ENCODE measurements at regions not wholly inside any gene's neighbourhood (a gene's known extent, or its start where the extent isn't known, plus 50 kb on each side); places are given as distances from the start of the nearest gene placed in this dataset.

- in situ Hi-C loops (cut with HindIII; ENCODE audit: low pct_unique_long_range_greater_than_20kb, low sequenced_read_pairs) (no loop called here), intact Hi-C loops (cut with micrococcal nuclease; ENCODE audit: unreplicated experiment) (no loop called here)
- Histone ChIP-seq H3K4me1 (ENCODE audit: control insufficient read depth, insufficient read depth, low read length) (no peaks in the 10 kb centered on the region), H3K27ac (ENCODE audit: low read length) (no peak overlapping the region), H3K9me3 (ENCODE audit: control insufficient read depth, insufficient read depth, low read depth, low read length) (no peaks in the 10 kb centered on the region), H3K4me3 (ENCODE audit: low read depth in 2 of 2, low read length in 2 of 2) (no peak overlapping the region), H3K36me3 (ENCODE audit: control insufficient read depth, insufficient read depth, low read length) (no peaks in the 10 kb centered on the region), H3K27me3 (ENCODE audit: control insufficient read depth, insufficient read depth, low read length) (no peaks in the 10 kb centered on the region)
- no peak for ATAC-seq
- BruUV-seq (replicated peaks): no TSS peak
- CTCF ChIA-PET: no interaction called here
- no peak for DNase-seq (ENCODE audit: low read depth, low spot score)
- POLR2A ChIA-PET: no interaction called here
- TF ChIP-seq, protein P1, sequence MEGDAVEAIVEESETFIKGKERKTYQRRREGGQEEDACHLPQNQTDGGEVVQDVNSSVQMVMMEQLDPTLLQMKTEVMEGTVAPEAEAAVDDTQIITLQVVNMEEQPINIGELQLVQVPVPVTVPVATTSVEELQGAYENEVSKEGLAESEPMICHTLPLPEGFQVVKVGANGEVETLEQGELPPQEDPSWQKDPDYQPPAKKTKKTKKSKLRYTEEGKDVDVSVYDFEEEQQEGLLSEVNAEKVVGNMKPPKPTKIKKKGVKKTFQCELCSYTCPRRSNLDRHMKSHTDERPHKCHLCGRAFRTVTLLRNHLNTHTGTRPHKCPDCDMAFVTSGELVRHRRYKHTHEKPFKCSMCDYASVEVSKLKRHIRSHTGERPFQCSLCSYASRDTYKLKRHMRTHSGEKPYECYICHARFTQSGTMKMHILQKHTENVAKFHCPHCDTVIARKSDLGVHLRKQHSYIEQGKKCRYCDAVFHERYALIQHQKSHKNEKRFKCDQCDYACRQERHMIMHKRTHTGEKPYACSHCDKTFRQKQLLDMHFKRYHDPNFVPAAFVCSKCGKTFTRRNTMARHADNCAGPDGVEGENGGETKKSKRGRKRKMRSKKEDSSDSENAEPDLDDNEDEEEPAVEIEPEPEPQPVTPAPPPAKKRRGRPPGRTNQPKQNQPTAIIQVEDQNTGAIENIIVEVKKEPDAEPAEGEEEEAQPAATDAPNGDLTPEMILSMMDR (IDR thresholded peaks at IDR 0.05): no peak
- TF ChIP-seq POLR2AphosphoS5 (IDR thresholded peaks at IDR 0.05; ENCODE audit: low read depth, low read length): no peak
- TF ChIP-seq TCF7L2 (IDR thresholded peaks at IDR 0.05; ENCODE audit: low read depth, low read length): no peak
- no peak for TF ChIP-seq SIN3A (IDR thresholded peaks at IDR 0.05; ENCODE audit: borderline replicate concordance, insufficient read depth, low read depth, low read length)
These were observed 135.2 kb upstream of the BCL6 start for GRCh38 chr3:187880441-187880840.

- H3K27ac ChIP-seq (ENCODE audit: low read length): no peak overlapping the region
- no TSS peak for BruUV-seq (replicated peaks)
- no peaks in the 10 kb centered on the region for H3K36me3 ChIP-seq (ENCODE audit: control insufficient read depth, insufficient read depth, low read length)
- TF ChIP-seq TCF7L2 (IDR thresholded peaks at IDR 0.05; ENCODE audit: low read depth, low read length): no peak
- no peak for TF ChIP-seq SIN3A (IDR thresholded peaks at IDR 0.05; ENCODE audit: borderline replicate concordance, insufficient read depth, low read depth, low read length)
- no peak for TF ChIP-seq POLR2AphosphoS5 (IDR thresholded peaks at IDR 0.05; ENCODE audit: low read depth, low read length)
- no peak for TF ChIP-seq REST (IDR thresholded peaks at IDR 0.05; ENCODE audit: insufficient read depth in 1 of 2, low read depth in 2 of 2, low read length in 1 of 2)
- TF ChIP-seq, protein P1 (IDR thresholded peaks at IDR 0.05): no peak
- POLR2A ChIA-PET: no interaction called here
- DNase-seq (ENCODE audit: low read depth, low spot score): no peak
- H3K9me3 ChIP-seq (ENCODE audit: control insufficient read depth, insufficient read depth, low read depth, low read length): no peaks in the 10 kb centered on the region
- no peak for ATAC-seq
- CTCF ChIA-PET: no interaction called here
- intact Hi-C loops (cut with micrococcal nuclease; ENCODE audit: unreplicated experiment) (no loop called here), in situ Hi-C loops (cut with HindIII; ENCODE audit: low pct_unique_long_range_greater_than_20kb, low sequenced_read_pairs) (no loop called here)
- no peak overlapping the region for H3K4me3 ChIP-seq (ENCODE audit: low read depth in 2 of 2, low read length in 2 of 2)
- H3K4me1 ChIP-seq (ENCODE audit: control insufficient read depth, insufficient read depth, low read length): no peaks in the 10 kb centered on the region
- H3K27me3 ChIP-seq (ENCODE audit: control insufficient read depth, insufficient read depth, low read length): no peaks in the 10 kb centered on the region
These were observed 135.6 kb upstream of the BCL6 start for GRCh38 chr3:187880851-187881250.

All from Panc1 (cell line).